Stomach (tissue), 8 donors: ENCODE measurements at regions not wholly inside any gene's neighbourhood (a gene's known extent, or its start where the extent isn't known, plus 50 kb on each side); places are given as distances from the start of the nearest gene placed in this dataset.

ENCODE experiments used
- DNase-seq, 2 donors: peaks; one replicate each; pipeline versions ENCODE4 v3.0.0 to v3.0.0-alpha.2; 2013 to 2019
- H3K27ac ChIP-seq, 5 donors: fragments of 200-600 bp in 4 of 5; sonication (generic) in 4 of 5; one replicate each; pipeline ENCODE4 v1.5.1; 2013 to 2019; ENCODE audit warnings: mild to moderate bottlenecking in 1 of 5, moderate library complexity in 1 of 5
- H3K27me3 ChIP-seq, 3 donors: fragments of 200-600 bp; sonication (generic); one replicate each; pipeline ENCODE4 v1.5.1; 2017 to 2019; ENCODE audit warnings: mixed run types in 1 of 3
- H3K36me3 ChIP-seq, 4 donors: fragments of 200-600 bp; sonication (generic); 1 replicate in 3 of 4; 2 replicates in 1 of 4; pipeline ENCODE4 v1.5.1; 2016 to 2019
- H3K4me1 ChIP-seq, 4 donors: fragments of 200-600 bp; sonication (generic); one replicate each; pipeline ENCODE4 v1.5.1; 2016 to 2019
- H3K4me3 ChIP-seq, 4 donors: fragments of 200-600 bp; sonication (generic) in 3 of 4; one replicate each; pipeline ENCODE4 v1.5.1; 2016 to 2019; ENCODE audit warnings: mild to moderate bottlenecking in 1 of 4
- H3K9me3 ChIP-seq, 4 donors: fragments of 200-600 bp; sonication (generic); one replicate each; pipeline ENCODE4 v1.5.1; 2016 to 2019
- CTCF ChIP-seq, 7 experiments: fragments of 450-650 bp in 4 of 7; fragments of 200-600 bp in 3 of 7; sonication (generic) in 3 of 7; IDR thresholded peaks; one replicate each; pipeline ENCODE4 v1.5.1; 2016 to 2019; ENCODE audit warnings: antibody characterized with exemption in 7 of 7, control low read depth in 2 of 7, mild to moderate bottlenecking in 1 of 7
- EP300 ChIP-seq: sonication (generic); formaldehyde crosslinking; IDR thresholded peaks from one replicate; pipeline ENCODE4 v1.6.1; 2017; ENCODE audit warnings: antibody characterized with exemption
- POLR2A ChIP-seq, 4 donors: fragments of 450-650 bp; IDR thresholded peaks; one replicate each; pipeline ENCODE4 v1.6.1; 2016; ENCODE audit warnings: antibody characterized with exemption in 4 of 4, control low read depth in 2 of 4, mild to moderate bottlenecking in 1 of 4, moderate library complexity in 1 of 4
- POLR2AphosphoS5 ChIP-seq, 3 donors: sonication (generic); formaldehyde crosslinking; IDR thresholded peaks; one replicate each; pipeline ENCODE4 v1.6.1; 2016; ENCODE audit warnings: antibody characterized with exemption in 3 of 3
- WGBS, 5 donors: extraction: QIAGEN DNeasy Blood & Tissue Kit in 3 of 5; methylation state at CpG; one replicate each; pipeline versions ENCODE4 v1.1.5 to v1.1.7; 2013 to 2018; 5-methylcytosine and 5-hydroxymethylcytosine counted together
- intact Hi-C: fragments of 100-400 bp; cut with DNase I; formaldehyde crosslinking; loops from one replicate; pipeline ENCODE4 v1.15.1; 2023; ENCODE audit warnings: low total_unique reads
- donor health status: healthy with polysubstance abuse.
- donor health status: Bipolar disorder and iron deficiency.
- donor health status: healthy.

GRCh38 chr1:58939666-58940370 is 156.0 kb upstream of the JUN start:
- Histone ChIP-seq H3K36me3 (no peaks in the 10 kb centered on the region), H3K9me3 (no peaks in the 10 kb centered on the region), H3K27ac (no peak overlapping the region), H3K4me3 (no peak overlapping the region), H3K4me1 (peaks cover 12 to 33% (median 30%) of the 10 kb centered on the region in 4 donors), H3K27me3 (no peaks in the 10 kb centered on the region)
- WGBS, 5 donors, result 78 to 88% (median 83%) methylated on average over 6 of the region's 6 CpGs
- intact Hi-C loops, result no loop called here
- TF ChIP-seq POLR2AphosphoS5 (IDR thresholded peaks at IDR 0.05), result no peak
- TF ChIP-seq EP300, result no peak
- TF ChIP-seq CTCF (IDR thresholded peaks at IDR 0.05), result no peak
- TF ChIP-seq POLR2A (IDR thresholded peaks at IDR 0.05), result no peak
- DNase-seq, result no peak

GRCh38 chr1:58941471-58942289 is 157.8 kb upstream of the JUN start:
- WGBS, 5 donors, result 23 to 47% (median 38%) methylated on average over 4 of the region's 4 CpGs
- Histone ChIP-seq H3K36me3 (no peaks in the 10 kb centered on the region), H3K9me3 (no peaks in the 10 kb centered on the region), H3K27me3 (no peaks in the 10 kb centered on the region), H3K27ac (peak overlapping the region; percentile 48 to 79 (median 58)), H3K4me1 (peaks cover 12 to 33% (median 30%) of the 10 kb centered on the region in 4 donors), H3K4me3 (no peak overlapping the region)
- no peak for TF ChIP-seq POLR2A (IDR thresholded peaks at IDR 0.05)
- no peak for TF ChIP-seq CTCF (IDR thresholded peaks at IDR 0.05)
- no peak for TF ChIP-seq EP300
- no peak for TF ChIP-seq POLR2AphosphoS5 (IDR thresholded peaks at IDR 0.05)
- intact Hi-C loops, result no loop called here
- peak; percentile 40 to 47 for DNase-seq

- no peaks in the 10 kb centered on the region for H3K9me3 ChIP-seq
- peak; percentile 60 to 75 for DNase-seq
- H3K4me3 ChIP-seq, result no peak overlapping the region
- no peaks in the 10 kb centered on the region for H3K27me3 ChIP-seq
- H3K36me3 ChIP-seq, result no peaks in the 10 kb centered on the region
- peaks cover 12 to 33% (median 30%) of the 10 kb centered on the region in 4 donors for H3K4me1 ChIP-seq
- no peak for TF ChIP-seq POLR2A (IDR thresholded peaks at IDR 0.05)
- no peak for TF ChIP-seq POLR2AphosphoS5 (IDR thresholded peaks at IDR 0.05)
- no peak for TF ChIP-seq EP300
- no peak for TF ChIP-seq CTCF (IDR thresholded peaks at IDR 0.05)
- intact Hi-C loops, result no loop called here
- peak overlapping the region; percentile 54 to 79 (median 69) for H3K27ac ChIP-seq
- WGBS, 5 donors, result 21 to 53% (median 33%) methylated on average over 5 of the region's 5 CpGs
Measured at GRCh38 chr1:58942759-58943191, 158.9 kb upstream of the JUN start.

GRCh38 chr1:58943776-58944175 is 159.9 kb upstream of the JUN start:
- TF ChIP-seq POLR2A (IDR thresholded peaks at IDR 0.05) (no peak), POLR2AphosphoS5 (IDR thresholded peaks at IDR 0.05) (no peak), EP300 (no peak), CTCF (IDR thresholded peaks at IDR 0.05) (no peak)
- Histone ChIP-seq H3K27me3 (no peaks in the 10 kb centered on the region), H3K4me3 (no peak overlapping the region), H3K27ac (peak overlapping the region; percentile 3 to 79 (median 4)), H3K4me1 (peaks cover 12 to 33% (median 30%) of the 10 kb centered on the region in 4 donors), H3K36me3 (no peaks in the 10 kb centered on the region), H3K9me3 (no peaks in the 10 kb centered on the region)
- intact Hi-C loops, result no loop called here
- 68 to 93% (median 83%) methylated on average over 4 of the region's 4 CpGs for WGBS, 5 donors
- no peak for DNase-seq
